ENCODE measurements at regions not wholly inside any gene's neighbourhood (a gene's known extent, or its start where the extent isn't known, plus 50 kb on each side); places are given as distances from the start of the nearest gene placed in this dataset.

- no peak for TF ChIP-seq CTCF (IDR thresholded peaks at IDR 0.05; ENCODE audit: low read depth, low read length)
- DNase-seq = no peak
- H3K4me3 ChIP-seq (ENCODE audit: low read depth, low read length) = no peak overlapping the region
- H3K9me3 ChIP-seq (ENCODE audit: severe bottlenecking) = peaks cover 2% of the 10 kb centered on the region
- H3K27me3 ChIP-seq (ENCODE audit: insufficient read depth, low read depth, severe bottlenecking) = no peaks in the 10 kb centered on the region
- H3K27ac ChIP-seq = no peak overlapping the region
- no peaks in the 10 kb centered on the region for H3K36me3 ChIP-seq
These were observed 52.0 kb upstream of the FGGY start for GRCh38 chr1:59244891-59245290.
